ENCODE measurements at regions not wholly inside any gene's neighbourhood (a gene's known extent, or its start where the extent isn't known, plus 50 kb on each side); places are given as distances from the start of the nearest gene placed in this dataset.

DNA sequence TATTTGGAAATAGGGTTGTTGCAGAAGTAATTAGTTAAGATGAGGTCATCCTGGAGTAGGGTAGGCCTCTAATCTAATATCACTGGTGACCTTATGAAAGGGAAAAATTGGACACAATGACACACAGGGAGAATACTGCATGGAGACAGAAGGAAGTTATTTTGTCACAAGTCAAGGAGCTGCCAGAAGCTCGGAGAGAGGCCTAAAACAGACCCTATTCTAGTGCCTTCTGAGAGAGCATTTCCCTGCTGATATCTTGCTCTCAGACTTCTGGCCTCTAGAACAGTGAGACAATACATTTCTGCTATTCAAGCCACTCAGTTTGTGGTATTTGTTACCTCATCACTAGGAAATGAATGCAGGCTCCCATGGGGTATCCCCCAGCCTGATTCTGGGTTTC is 332.9 kb downstream of the CSNK1G3 start:
- H3K9me3 ChIP-seq = no peaks in the 10 kb centered on the region
- no peak for TF ChIP-seq EP300 (IDR thresholded peaks at IDR 0.05)
- TF ChIP-seq POLR2AphosphoS5 (IDR thresholded peaks at IDR 0.05) = no peak
- TF ChIP-seq POLR2A (IDR thresholded peaks at IDR 0.05) = no peak
- TF ChIP-seq, protein P1, sequence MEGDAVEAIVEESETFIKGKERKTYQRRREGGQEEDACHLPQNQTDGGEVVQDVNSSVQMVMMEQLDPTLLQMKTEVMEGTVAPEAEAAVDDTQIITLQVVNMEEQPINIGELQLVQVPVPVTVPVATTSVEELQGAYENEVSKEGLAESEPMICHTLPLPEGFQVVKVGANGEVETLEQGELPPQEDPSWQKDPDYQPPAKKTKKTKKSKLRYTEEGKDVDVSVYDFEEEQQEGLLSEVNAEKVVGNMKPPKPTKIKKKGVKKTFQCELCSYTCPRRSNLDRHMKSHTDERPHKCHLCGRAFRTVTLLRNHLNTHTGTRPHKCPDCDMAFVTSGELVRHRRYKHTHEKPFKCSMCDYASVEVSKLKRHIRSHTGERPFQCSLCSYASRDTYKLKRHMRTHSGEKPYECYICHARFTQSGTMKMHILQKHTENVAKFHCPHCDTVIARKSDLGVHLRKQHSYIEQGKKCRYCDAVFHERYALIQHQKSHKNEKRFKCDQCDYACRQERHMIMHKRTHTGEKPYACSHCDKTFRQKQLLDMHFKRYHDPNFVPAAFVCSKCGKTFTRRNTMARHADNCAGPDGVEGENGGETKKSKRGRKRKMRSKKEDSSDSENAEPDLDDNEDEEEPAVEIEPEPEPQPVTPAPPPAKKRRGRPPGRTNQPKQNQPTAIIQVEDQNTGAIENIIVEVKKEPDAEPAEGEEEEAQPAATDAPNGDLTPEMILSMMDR (IDR thresholded peaks at IDR 0.05) = no peak
- H3K4me3 ChIP-seq = no peak overlapping the region
- no peaks in the 10 kb centered on the region for H3K36me3 ChIP-seq
- H3K27me3 ChIP-seq = no peaks in the 10 kb centered on the region
- WGBS = 85% methylated on average over 1 of the region's 1 CpG
- no peak for DNase-seq (ENCODE audit: low spot score in 2 of 2)
- no peak overlapping the region for H3K27ac ChIP-seq
- H3K4me1 ChIP-seq = no peaks in the 10 kb centered on the region

DNA sequence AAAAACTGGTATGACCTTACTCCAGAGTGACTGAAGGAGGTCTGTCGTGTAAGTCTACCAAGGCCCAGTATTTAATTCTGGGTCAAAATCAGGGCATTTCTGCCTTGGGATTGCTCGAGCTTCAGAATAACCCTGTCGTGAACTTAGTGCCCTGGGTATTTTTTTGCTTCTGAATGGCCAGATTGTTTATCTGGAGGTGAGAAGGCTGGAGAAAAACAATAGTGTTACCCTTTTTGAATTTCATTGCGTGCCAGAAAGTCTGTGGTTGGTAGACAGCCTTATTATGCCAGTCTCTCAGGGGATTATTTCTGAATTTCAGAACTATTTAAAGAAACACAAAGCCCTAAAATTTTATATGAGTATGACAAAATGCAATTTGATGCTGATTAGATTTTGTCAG is 323.4 kb downstream of the CSNK1G3 start:
- no peak for TF ChIP-seq EP300 (IDR thresholded peaks at IDR 0.05)
- no peak for TF ChIP-seq POLR2AphosphoS5 (IDR thresholded peaks at IDR 0.05)
- TF ChIP-seq, protein P1 (IDR thresholded peaks at IDR 0.05) = no peak
- TF ChIP-seq POLR2A (IDR thresholded peaks at IDR 0.05) = no peak
- no peaks in the 10 kb centered on the region for H3K27me3 ChIP-seq
- no peaks in the 10 kb centered on the region for H3K4me1 ChIP-seq
- H3K9me3 ChIP-seq = no peaks in the 10 kb centered on the region
- no peaks in the 10 kb centered on the region for H3K36me3 ChIP-seq
- WGBS = 67% methylated on average over 4 of the region's 4 CpGs
- H3K4me3 ChIP-seq = no peak overlapping the region
- DNase-seq (ENCODE audit: low spot score in 2 of 2) = no peak
- no peak overlapping the region for H3K27ac ChIP-seq

DNA sequence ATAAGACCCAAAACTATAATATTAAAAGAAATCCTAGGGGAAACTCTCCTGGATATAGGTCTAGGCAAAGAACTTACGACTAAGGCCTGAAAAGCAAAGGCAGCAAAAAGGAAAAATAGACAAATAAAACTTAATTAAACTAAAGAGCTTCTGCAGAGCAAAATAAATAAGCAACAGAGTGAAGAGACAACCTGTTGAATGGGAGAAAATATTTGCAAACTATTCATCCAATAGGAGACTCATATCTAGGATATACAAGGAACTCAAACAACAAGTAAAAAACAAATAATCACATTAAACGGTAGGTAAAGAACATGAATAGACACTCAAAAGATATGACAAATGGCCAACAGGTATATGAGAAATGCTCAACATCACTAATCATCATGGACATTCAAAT is 318.6 kb downstream of the CSNK1G3 start:
- 94% methylated on average over 2 of the region's 2 CpGs for WGBS
- Histone ChIP-seq H3K4me1 (no peaks in the 10 kb centered on the region), H3K36me3 (no peaks in the 10 kb centered on the region), H3K27ac (no peak overlapping the region), H3K9me3 (no peaks in the 10 kb centered on the region), H3K4me3 (no peak overlapping the region), H3K27me3 (no peaks in the 10 kb centered on the region)
- no peak for TF ChIP-seq POLR2AphosphoS5 (IDR thresholded peaks at IDR 0.05)
- TF ChIP-seq POLR2A (IDR thresholded peaks at IDR 0.05) = no peak
- TF ChIP-seq, protein P1 (IDR thresholded peaks at IDR 0.05) = no peak
- TF ChIP-seq EP300 (IDR thresholded peaks at IDR 0.05) = no peak
- DNase-seq (ENCODE audit: low spot score in 2 of 2) = no peak

DNA sequence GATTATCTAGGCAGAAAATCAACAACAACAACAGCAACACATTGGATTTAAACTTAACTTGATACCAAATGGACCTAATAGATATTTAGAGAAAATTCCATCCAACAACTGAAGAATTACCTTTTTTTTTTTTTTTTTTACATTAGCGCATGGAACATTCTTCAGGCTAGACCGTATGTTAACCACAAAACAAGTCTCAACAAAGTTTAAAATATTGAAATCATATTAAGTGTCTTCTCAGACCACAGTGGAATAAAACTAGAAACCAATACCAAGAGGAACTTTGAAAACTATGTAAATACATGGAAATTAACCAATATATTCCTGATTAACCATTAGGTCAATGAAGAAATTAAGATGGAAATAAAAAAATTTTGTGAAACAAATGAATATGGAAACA is 315.8 kb downstream of the CSNK1G3 start:
- DNase-seq (ENCODE audit: low spot score in 2 of 2) = no peak
- no peaks in the 10 kb centered on the region for H3K9me3 ChIP-seq
- no peak overlapping the region for H3K4me3 ChIP-seq
- H3K27me3 ChIP-seq = no peaks in the 10 kb centered on the region
- H3K4me1 ChIP-seq = no peaks in the 10 kb centered on the region
- 72% methylated on average over 2 of the region's 2 CpGs for WGBS
- TF ChIP-seq POLR2A (IDR thresholded peaks at IDR 0.05) (no peak), EP300 (IDR thresholded peaks at IDR 0.05) (no peak), POLR2AphosphoS5 (IDR thresholded peaks at IDR 0.05) (no peak)
- TF ChIP-seq, protein P1 (IDR thresholded peaks at IDR 0.05) = no peak
- no peaks in the 10 kb centered on the region for H3K36me3 ChIP-seq
- H3K27ac ChIP-seq = no peak overlapping the region

DNA sequence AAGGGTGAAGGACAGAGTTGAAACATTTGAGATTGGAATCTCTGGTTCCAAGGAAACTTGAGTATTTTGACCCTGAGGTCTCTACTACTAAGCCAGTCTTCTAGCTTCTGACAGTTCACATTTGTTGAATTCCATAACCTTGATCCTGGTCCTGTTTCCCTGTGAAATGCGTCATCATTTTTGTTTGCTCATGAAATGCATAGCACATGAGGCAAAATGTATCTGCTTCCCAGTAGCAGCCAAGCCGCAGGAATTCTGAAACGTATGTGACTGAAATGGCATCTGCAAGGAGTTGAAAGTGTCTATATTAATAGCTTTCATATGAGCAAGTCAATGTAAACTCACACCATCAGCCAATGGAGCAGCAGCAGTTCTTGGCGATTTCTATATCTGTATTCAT is 307.9 kb downstream of the CSNK1G3 start:
- Histone ChIP-seq H3K27me3 (no peaks in the 10 kb centered on the region), H3K27ac (no peak overlapping the region), H3K36me3 (no peaks in the 10 kb centered on the region), H3K9me3 (no peaks in the 10 kb centered on the region), H3K4me1 (peaks cover 4% of the 10 kb centered on the region), H3K4me3 (no peak overlapping the region)
- TF ChIP-seq POLR2A (IDR thresholded peaks at IDR 0.05) = no peak
- TF ChIP-seq, protein P1 (IDR thresholded peaks at IDR 0.05) = no peak
- TF ChIP-seq EP300 (IDR thresholded peaks at IDR 0.05) = no peak
- TF ChIP-seq POLR2AphosphoS5 (IDR thresholded peaks at IDR 0.05) = no peak
- no peak for DNase-seq (ENCODE audit: low spot score in 2 of 2)
- 86% methylated on average over 4 of the region's 4 CpGs for WGBS
